AML-193 (cell line): ENCODE measurements at regions not wholly inside any gene's neighbourhood (a gene's known extent, or its start where the extent isn't known, plus 50 kb on each side); places are given as distances from the start of the nearest gene placed in this dataset.
"Not testable (repeated sequence)": the region's sequence is repeated elsewhere in the genome, so short reads cannot be mapped to it uniquely, and the experiment has no call there.

Source experiments
- DNase-seq, 2 experiments: peaks; one replicate each; lab custom pipeline; 2025; lab: John Stamatoyannopoulos, UW

DNA sequence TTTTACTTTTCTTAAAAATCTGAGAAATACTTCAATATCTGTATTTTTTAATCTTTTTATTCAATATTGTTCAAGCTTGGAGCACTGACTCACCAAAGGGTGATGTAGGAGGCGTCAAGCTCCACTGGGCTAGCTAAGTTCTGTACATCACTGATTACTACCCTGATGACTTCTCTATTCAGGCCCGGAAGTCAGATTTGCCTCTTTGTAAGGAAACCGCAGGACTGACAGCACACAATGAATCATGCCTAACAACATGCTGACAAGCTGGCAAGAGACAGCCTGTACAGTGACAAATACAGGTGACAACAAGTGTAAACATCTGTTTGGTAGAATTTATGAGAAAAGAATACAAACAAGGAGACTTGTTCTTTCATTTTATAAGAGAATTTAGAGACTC, 627.9 kb upstream of the RORB start:
- DNase-seq = peak; percentile 18 to 27

GRCh38 chr9:73871636-73872035, 625.5 kb upstream of the RORB start:
- no peak for DNase-seq

GRCh38 chr9:73872701-73873100, 624.4 kb upstream of the RORB start:
- DNase-seq = no peak

DNA sequence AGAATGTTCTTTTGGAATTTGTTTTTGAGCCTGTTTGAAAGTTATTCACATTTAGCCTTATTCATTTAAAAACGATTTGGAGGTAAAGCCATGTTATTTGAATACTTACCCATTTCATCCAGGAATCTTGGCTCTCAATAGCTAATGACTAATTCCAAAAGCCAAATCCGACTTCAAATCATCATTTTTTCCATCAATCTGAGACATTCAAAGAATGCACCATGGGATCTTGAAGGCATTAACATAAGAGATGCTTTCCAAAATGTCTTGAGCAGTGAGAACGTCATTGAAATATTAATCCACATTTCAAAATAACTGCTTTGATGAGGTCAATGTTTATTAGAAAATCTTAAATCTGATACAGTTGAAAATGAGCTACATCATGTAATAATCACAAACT, 617.0 kb upstream of the RORB start:
- DNase-seq = no peak

- DNase-seq = no peak
Measured at GRCh38 chr9:73889023-73889422, 608.1 kb upstream of the RORB start.

DNA sequence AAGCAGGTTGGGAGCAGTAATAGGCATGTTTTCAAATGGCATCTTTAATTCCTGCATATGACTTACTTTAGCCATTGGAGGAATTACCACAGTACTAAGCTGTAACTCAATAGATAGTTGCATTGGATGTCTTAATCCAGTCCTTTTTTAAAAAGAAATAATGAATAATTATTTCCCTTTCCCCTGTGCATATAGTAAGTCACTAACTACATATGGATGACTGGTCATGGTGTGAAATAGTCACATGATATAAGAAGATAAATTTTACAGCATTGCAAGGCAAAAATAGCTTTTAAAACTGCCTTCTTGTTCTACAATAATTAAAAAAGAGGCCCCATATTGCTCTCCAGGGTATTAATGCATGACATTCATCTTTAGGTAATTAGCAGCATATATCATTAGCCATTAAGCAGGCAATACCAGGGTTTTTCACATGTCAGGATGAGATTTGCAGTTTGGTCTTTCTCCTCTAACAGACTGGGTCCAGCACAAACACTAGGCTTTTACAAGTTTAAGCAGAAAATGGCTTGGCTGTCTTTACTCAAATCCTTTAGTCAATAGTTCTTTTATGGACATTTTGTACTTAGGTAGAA, 606.4 kb upstream of the RORB start:
- DNase-seq = no peak

DNA sequence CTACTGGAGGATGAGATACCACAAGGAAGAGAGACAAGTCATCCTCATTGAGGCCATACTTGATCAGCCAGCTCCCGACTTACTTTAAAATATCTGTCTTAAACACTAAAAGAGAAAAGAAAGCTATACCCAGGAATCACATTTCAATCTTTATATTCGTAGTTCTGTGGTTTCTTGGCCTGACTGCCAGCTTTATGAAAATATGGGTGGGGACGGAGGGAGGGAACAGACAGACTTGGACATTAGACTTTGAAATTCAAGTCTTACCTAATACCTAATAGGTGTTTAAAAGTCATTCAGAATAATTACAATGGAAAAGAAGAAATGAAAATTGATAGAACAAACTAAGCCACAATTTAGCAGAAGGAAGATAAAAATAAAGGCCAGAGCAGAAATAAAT, 604.8 kb upstream of the RORB start:
- no peak for DNase-seq

DNA sequence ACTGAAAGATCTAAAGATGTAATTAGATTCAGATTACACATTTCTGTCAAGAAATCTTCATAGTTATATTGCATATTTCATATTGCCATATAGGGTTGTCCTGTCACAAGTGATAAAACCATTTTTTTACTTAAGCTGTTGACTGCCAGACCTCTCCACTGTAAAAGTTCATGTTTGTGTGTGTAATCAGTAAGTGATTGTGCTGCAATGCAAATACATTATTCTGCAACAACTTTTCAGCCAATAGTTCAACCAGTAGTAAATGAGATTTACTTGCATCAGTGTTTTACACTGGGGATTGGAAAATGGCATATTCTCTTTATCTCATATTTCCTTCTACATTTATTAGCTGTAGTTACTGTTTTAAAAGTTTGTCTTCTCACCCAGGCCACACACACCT, 603.9 kb upstream of the RORB start:
- no peak for DNase-seq

GRCh38 chr9:73896061-73896460, 601.1 kb upstream of the RORB start:
- no peak for DNase-seq

- DNase-seq = no peak
Measured at GRCh38 chr9:73906671-73907070, 590.5 kb upstream of the RORB start.

DNA sequence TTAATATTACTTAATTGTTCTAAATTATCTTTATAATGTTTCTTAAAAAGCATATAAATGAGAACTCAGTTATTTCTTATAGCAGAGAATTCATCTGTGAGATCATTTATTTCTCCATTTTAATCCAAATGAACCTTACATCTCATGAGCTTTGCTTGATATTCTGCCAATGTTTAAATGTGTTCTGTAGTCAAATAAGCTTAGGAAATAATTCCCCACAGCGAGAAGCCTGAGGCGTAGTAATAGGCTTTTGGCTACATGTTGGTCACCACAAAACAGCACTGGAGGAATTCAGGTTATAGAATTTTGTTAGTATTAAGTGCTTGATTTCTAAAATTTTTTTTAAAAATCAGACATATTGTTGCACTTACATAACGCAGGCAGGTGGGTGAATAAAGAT, 585.3 kb upstream of the RORB start:
- no peak for DNase-seq

- DNase-seq = no peak
Measured at GRCh38 chr9:73916016-73916673, 581.0 kb upstream of the RORB start.

DNA sequence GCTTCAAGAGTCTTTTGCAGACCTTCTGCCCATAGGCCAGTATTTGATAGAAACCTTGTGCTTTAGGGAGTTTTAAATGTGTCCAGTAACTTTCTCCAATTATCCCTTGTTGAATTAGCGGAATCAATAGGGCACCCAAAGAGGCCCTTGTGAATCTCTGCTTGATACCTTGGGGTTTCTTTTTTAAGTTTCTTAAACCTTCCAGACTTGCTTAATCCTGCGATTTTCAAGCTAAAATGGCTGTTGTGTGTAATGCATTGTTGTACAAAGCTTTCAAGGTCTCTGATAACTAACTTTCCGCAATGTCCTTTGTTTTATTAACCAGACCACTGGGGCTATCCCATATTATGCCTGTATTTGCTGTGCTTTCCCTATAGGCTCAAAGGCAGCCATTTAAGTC, 577.4 kb upstream of the RORB start:
- DNase-seq = no peak

DNA sequence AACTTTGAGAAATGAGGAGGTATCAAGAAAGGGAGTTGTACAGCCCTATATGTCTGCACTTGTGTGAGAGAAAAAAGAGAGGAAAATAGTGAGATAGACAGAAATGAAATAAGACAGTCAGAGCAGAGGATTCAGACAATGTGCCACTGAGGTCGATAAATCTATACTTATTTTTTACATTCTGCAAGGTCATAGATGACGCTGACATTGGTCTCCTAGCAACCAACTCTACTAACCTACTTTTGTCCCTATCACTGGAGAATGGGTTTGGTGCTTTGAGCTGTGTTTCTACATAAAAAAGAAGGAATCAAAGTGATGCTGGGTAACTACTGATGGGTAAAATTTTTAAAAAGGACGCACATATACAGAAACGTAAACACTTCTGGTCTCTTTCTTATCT, 573.3 kb upstream of the RORB start:
- no peak for DNase-seq

DNA sequence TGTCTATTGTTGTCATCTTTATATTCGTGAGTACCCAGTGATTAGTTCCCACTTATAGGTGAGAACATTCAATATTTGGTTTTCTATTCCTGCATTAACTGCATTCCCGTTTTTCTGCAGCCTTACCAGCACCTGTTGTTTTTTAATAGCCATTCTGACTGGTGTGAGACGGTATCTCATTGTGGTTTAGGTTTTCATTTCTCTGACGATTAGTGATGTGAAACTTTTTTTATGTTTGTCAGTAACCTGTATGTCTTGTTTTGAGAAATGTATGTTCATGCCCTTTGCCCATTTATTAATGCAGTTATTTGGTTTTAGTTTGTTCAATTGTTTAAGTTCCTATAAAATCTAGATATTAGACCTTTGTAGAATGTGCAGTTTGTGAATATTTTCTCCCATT, 546.0 kb upstream of the RORB start:
- no peak for DNase-seq

DNA sequence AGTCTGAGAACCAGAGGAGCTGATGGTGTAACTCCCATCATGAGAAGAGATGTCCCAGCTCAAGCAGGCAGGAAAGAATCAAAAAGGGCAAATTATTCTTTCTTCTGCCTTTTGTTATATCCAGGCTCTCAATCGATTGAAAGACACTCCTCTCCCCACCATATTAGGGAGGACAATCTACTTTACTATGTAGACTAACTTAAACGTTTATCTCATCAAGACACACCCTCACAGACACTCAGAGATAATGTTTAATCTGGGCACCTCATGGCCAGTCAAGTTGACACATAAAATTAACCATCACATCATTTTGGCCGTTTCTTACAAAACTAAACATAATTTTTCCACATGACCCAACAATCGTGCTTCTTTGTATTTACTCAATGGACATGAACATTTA, 534.3 kb upstream of the RORB start:
- no peak for DNase-seq

DNA sequence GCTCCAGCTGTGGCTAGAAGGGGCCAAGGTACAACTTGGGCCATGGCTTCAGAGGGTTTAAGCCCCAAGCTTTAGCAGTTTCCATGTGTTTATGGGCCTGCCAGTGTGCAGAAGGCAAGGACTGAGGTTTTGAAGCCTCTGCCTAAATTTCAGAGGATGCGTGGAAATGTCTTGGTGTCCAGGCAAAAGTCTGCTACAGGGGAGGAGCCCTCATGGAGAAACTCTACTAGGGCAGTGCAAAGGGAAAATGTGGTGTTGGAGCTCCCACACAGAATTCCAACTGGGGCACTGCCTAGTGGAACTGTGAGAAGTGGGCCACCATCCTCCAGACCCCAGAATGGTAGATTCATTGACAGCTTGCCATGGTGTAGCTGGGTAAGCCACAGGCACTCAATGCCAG, 527.2 kb upstream of the RORB start:
- no peak for DNase-seq

GRCh38 chr9:73976424-73976823, 520.7 kb upstream of the RORB start:
- DNase-seq = not testable (repeated sequence)

DNA sequence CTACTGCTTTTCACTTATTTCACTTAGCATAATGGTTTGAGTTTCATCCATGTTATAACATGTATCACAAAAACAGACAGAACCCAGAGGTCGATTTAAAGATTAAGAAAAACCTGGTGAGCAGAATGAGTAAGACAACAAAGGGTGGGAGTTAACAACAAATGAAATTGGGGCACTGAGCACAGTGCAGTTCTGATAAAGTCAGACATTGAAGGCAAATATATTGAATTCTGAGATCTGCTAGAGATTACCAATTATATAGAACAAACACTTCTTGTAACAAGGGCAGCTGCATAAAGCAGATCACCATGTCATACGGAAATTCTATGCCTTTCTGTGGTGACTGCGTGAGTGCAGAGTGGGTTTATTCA, 517.3 kb upstream of the RORB start:
- no peak for DNase-seq

DNA sequence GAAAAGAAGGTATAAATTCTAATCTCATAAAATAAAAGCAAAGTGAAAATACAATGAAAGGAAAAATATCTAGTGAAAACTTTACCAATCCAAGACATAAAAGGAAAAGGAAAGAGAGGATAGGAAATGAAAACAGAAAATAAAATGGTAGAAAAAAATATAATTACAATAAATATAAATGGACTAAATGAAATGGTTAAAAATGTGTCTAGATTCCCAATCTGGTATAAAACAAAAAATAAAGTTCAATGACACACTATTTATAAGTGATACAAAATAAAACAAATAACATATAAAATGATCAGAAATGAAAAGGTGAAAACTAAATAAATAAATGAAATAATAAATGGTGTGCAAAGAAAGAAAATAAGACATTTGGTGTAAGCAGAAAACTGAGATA, 516.4 kb upstream of the RORB start:
- no peak for DNase-seq

DNA sequence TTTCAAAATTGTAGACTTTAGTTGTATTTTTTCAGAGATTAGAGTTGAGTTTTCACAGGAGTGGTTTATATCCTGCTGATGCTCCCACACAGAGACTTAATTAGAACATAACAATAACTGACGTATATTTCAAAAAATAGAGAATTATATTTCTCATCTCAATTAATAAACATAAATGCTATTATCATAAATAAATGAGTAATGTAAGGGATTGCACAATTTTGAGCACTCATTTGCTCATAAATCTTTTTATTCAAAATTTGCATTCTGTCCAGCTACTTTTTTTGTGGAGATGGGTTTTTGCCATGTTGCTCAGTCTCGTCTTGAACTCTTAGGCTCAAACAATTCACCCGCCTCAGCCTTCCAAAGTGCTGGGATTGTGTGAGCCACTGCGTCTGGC, 515.7 kb upstream of the RORB start:
- no peak for DNase-seq

DNA sequence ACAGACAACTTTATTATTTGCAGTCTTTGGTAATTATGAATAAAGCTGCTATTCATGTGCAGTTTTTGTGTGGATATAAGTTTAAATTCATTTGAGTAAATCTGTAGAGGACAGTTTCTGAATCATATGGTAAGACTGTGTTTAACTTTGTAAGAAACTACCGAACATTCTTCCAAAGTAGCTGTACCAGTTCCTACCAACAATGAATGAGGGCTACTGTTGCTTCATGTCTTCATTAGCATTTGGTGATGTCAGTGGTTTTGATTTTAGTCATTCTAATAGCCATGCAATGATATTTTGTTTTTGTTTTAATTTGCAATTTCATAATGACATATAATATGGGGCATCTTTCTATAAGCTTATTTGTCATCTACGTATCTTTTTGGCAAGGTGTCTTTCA, 501.3 kb upstream of the RORB start:
- no peak for DNase-seq

GRCh38 chr9:73996844-73997243, 500.3 kb upstream of the RORB start:
- DNase-seq = no peak

DNA sequence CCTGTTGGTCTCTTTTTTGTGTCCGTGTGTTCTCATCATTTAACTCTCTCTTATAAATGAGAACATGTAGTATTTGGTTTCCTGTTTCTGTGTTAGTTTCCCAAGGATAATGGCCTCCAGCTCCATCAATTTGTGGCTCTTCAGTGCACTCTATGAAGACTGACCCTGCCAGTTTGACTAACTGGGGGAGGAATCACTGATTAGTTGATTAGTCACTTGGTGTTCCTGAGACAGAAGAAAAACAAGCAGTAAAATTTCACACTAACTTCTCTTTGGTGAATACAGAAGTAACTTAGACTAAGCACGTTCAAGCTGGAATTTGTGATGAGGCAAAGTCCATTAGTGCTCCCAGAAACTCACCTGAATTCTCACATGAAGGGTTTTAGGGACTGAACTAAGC, 495.8 kb upstream of the RORB start:
- no peak for DNase-seq
